Ishikawa (cell line): ENCODE measurements at regions not wholly inside any gene's neighbourhood (a gene's known extent, or its start where the extent isn't known, plus 50 kb on each side); places are given as distances from the start of the nearest gene placed in this dataset.
A peak's percentile ranks its signal among the peaks of the same experiment; 100 is the strongest.

Source experiments
- CEBPB ChIP-seq: IDR thresholded peaks from 2 replicates; pipeline ENCODE4 v1.6.1; 2012
- CREB1 ChIP-seq: IDR thresholded peaks from 2 replicates; pipeline ENCODE4 v1.6.1; 2012; ENCODE audit warnings: low read depth
- EGR1 ChIP-seq: IDR thresholded peaks from 2 replicates; pipeline ENCODE4 v1.6.1; 2012
- EP300 ChIP-seq: IDR thresholded peaks from 2 replicates; pipeline ENCODE4 v1.6.1; 2012; ENCODE audit warnings: borderline replicate concordance
- FOXM1 ChIP-seq: IDR thresholded peaks from 2 replicates; pipeline ENCODE4 v1.6.1; 2012; ENCODE audit warnings: low read depth, borderline replicate concordance
- MAX ChIP-seq: IDR thresholded peaks from 2 replicates; pipeline ENCODE4 v1.6.1; 2012
- NFIC ChIP-seq: IDR thresholded peaks from 2 replicates; pipeline ENCODE4 v1.6.1; 2012
- RAD21 ChIP-seq: IDR thresholded peaks from 2 replicates; pipeline ENCODE4 v1.6.1; 2012; ENCODE audit warnings: low read depth
- TAF1 ChIP-seq: IDR thresholded peaks from 2 replicates; pipeline ENCODE4 v1.6.1; 2012; ENCODE audit warnings: low read depth, mild to moderate bottlenecking
- TCF12 ChIP-seq: IDR thresholded peaks from 2 replicates; pipeline ENCODE4 v1.6.1; 2012; ENCODE audit warnings: low read depth
- TEAD4 ChIP-seq: IDR thresholded peaks from 2 replicates; pipeline ENCODE4 v1.6.1; 2012
- USF1 ChIP-seq: IDR thresholded peaks from 2 replicates; pipeline ENCODE4 v1.6.1; 2012
- YY1 ChIP-seq: IDR thresholded peaks from 2 replicates; pipeline ENCODE4 v1.6.1; 2012; ENCODE audit warnings: low read depth
- ZBTB7A ChIP-seq: IDR thresholded peaks from 2 replicates; pipeline ENCODE4 v1.6.1; 2012; ENCODE audit warnings: low read depth
- TF ChIP-seq, protein P1 (sequence below): IDR thresholded peaks from 2 replicates; pipeline ENCODE4 v1.6.1; 2012; ENCODE audit warnings: low read depth, mild to moderate bottlenecking

DNA sequence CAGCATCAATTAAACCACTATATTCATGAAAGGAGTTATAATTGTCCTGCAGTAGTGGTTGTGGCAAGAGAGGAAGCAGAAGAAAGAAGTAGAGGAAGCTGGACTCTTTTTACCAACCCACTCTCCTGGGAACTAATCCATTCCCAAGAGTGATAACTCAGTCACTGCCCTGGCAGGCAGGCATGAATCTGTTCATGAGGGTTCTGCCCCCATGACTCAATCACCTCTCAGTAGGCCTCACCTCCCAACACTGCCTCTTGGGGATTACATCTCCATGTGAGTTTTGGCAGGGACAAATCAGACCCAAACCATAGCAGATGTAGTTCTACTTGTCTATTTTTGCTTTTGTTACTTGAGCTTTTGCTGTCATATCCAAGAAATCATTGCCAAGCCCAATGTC, 232.7 kb upstream of the MAP2 start:
- TF ChIP-seq CEBPB (no peak), TCF12 (no peak), FOXM1 (no peak), YY1 (no peak), TEAD4 (no peak), MAX (no peak), USF1 (no peak), EP300 (no peak), ZBTB7A (no peak), TAF1 (no peak)
- TF ChIP-seq, protein P1, sequence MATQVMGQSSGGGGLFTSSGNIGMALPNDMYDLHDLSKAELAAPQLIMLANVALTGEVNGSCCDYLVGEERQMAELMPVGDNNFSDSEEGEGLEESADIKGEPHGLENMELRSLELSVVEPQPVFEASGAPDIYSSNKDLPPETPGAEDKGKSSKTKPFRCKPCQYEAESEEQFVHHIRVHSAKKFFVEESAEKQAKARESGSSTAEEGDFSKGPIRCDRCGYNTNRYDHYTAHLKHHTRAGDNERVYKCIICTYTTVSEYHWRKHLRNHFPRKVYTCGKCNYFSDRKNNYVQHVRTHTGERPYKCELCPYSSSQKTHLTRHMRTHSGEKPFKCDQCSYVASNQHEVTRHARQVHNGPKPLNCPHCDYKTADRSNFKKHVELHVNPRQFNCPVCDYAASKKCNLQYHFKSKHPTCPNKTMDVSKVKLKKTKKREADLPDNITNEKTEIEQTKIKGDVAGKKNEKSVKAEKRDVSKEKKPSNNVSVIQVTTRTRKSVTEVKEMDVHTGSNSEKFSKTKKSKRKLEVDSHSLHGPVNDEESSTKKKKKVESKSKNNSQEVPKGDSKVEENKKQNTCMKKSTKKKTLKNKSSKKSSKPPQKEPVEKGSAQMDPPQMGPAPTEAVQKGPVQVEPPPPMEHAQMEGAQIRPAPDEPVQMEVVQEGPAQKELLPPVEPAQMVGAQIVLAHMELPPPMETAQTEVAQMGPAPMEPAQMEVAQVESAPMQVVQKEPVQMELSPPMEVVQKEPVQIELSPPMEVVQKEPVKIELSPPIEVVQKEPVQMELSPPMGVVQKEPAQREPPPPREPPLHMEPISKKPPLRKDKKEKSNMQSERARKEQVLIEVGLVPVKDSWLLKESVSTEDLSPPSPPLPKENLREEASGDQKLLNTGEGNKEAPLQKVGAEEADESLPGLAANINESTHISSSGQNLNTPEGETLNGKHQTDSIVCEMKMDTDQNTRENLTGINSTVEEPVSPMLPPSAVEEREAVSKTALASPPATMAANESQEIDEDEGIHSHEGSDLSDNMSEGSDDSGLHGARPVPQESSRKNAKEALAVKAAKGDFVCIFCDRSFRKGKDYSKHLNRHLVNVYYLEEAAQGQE, result no peak

- TF ChIP-seq TAF1, result no peak
- TF ChIP-seq TCF12, result no peak
- TF ChIP-seq, protein P1, result no peak
- TF ChIP-seq MAX, result no peak
- TF ChIP-seq TEAD4, result no peak
- TF ChIP-seq YY1, result no peak
- TF ChIP-seq EP300, result no peak
- no peak for TF ChIP-seq FOXM1
- TF ChIP-seq ZBTB7A, result no peak
- no peak for TF ChIP-seq RAD21
- no peak for TF ChIP-seq CEBPB
- no peak for TF ChIP-seq USF1
- TF ChIP-seq CREB1, result no peak
- no peak for TF ChIP-seq EGR1
- TF ChIP-seq NFIC, result no peak
These were observed 229.1 kb upstream of the MAP2 start for GRCh38 chr2:209194717-209195116.

DNA sequence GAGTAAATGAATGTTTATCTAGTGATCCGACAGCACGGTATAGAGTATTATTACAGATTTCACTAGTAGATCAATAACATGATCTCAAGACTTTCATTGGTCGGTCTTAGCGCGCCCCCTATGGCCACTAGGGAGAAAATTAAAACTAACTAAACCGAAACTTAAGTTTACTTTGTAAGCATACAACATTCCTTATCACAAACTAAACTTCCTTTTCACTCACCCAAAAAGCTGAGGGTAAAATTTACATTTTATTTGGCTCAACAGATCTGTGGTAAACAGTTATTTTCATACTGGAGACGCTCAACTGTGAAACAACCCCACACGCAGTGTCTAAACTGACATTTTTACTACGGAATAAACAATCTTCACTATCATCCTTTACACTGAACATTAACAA, 215.6 kb upstream of the MAP2 start:
- peak; percentile 81 for TF ChIP-seq RAD21
- TF ChIP-seq, protein P1, result no peak

DNA sequence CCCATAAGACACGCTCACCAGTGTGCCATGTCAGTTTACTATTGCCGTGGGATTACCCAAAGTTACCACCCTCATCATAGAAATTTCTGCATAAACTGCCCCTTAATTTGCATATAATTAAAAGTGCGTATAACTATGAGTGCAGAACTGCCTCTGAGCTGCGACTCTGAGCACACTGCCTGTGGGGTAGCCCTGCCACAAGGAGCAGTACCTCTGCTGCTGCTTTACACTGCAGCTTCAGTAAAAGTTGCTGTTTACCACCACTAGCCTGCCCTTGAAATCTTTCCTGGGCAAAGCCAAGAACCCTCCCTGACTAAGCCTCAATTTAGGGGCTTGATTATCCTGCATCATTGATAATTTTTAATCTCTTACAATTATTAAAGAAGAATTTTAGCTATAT, 213.9 kb upstream of the MAP2 start:
- TF ChIP-seq NFIC (no peak), EP300 (no peak), ZBTB7A (no peak), RAD21 (no peak), EGR1 (no peak)

GRCh38 chr2:209230560-209230959, 193.3 kb upstream of the MAP2 start:
- TF ChIP-seq CEBPB, result no peak
- TF ChIP-seq CREB1, result no peak
- TF ChIP-seq ZBTB7A, result no peak
- no peak for TF ChIP-seq TEAD4
- TF ChIP-seq, protein P1, result no peak
- no peak for TF ChIP-seq RAD21
- no peak for TF ChIP-seq YY1
- no peak for TF ChIP-seq EGR1
- TF ChIP-seq USF1, result no peak
- no peak for TF ChIP-seq EP300
